NT2/D1 (cell line): ENCODE measurements at regions not wholly inside any gene's neighbourhood (a gene's known extent, or its start where the extent isn't known, plus 50 kb on each side); places are given as distances from the start of the nearest gene placed in this dataset.

Experiments used
- SUZ12 ChIP-seq: IDR thresholded peaks from 2 replicates; pipeline ENCODE4 v1.6.1; 2011; ENCODE audit not compliant: insufficient read length, insufficient read depth; ENCODE audit errors: extremely low read depth
- YY1 ChIP-seq: IDR thresholded peaks from 2 replicates; pipeline ENCODE4 v1.6.1; 2011; ENCODE audit not compliant: insufficient read length, insufficient read depth
- ZNF274 ChIP-seq: IDR thresholded peaks from 2 replicates; pipeline ENCODE4 v1.6.1; 2011; ENCODE audit warnings: mild to moderate bottlenecking, low read depth, low read length

GRCh38 chr2:220043990-220044335, 416.5 kb downstream of the SLC4A3 start:
- TF ChIP-seq SUZ12, result no peak
- TF ChIP-seq YY1, result no peak
- TF ChIP-seq ZNF274, result no peak
